SKM-1 treated with dmso at 0.1 percent for 144 hours (cell line): ENCODE measurements at regions not wholly inside any gene's neighbourhood (a gene's known extent, or its start where the extent isn't known, plus 50 kb on each side); places are given as distances from the start of the nearest gene placed in this dataset.
A peak's percentile ranks its signal among the peaks of the same experiment; 100 is the strongest.

Source experiments
- DNase-seq: peaks from one replicate; lab custom pipeline; 2025; ENCODE audit not compliant: unreplicated experiment; lab: John Stamatoyannopoulos, UW

- no peak for DNase-seq
Observed at GRCh38 chr5:57695179-57695578, 212.6 kb upstream of the ACTBL2 start.

GRCh38 chr5:57693488-57694305 is 211.1 kb upstream of the ACTBL2 start:
- no peak for DNase-seq

GRCh38 chr5:57692582-57693487 is 210.2 kb upstream of the ACTBL2 start:
- peak; percentile 15 for DNase-seq

- DNase-seq, result no peak
Observed at GRCh38 chr5:57690724-57691123, 208.1 kb upstream of the ACTBL2 start.

- DNase-seq, result no peak
Observed at GRCh38 chr5:57687596-57687995, 205.0 kb upstream of the ACTBL2 start.

- DNase-seq, result no peak
Observed at GRCh38 chr5:57685516-57686255, 203.1 kb upstream of the ACTBL2 start.

GRCh38 chr5:57684299-57684702 is 201.7 kb upstream of the ACTBL2 start:
- DNase-seq, result no peak

GRCh38 chr5:57683036-57683630 is 200.5 kb upstream of the ACTBL2 start:
- no peak for DNase-seq

GRCh38 chr5:57681942-57682341 is 199.3 kb upstream of the ACTBL2 start:
- no peak for DNase-seq

GRCh38 chr5:57680686-57681085 is 198.1 kb upstream of the ACTBL2 start:
- DNase-seq, result no peak

GRCh38 chr5:57677235-57677634 is 194.6 kb upstream of the ACTBL2 start:
- DNase-seq, result no peak

- DNase-seq, result no peak
Observed at GRCh38 chr5:57676222-57677098, 193.8 kb upstream of the ACTBL2 start.

GRCh38 chr5:57675236-57675635 is 192.6 kb upstream of the ACTBL2 start:
- DNase-seq, result no peak

GRCh38 chr5:57671371-57671770 is 188.8 kb upstream of the ACTBL2 start:
- DNase-seq, result no peak

GRCh38 chr5:57666582-57666981 is 184.0 kb upstream of the ACTBL2 start:
- no peak for DNase-seq

- no peak for DNase-seq
Observed at GRCh38 chr5:57665146-57665936, 182.7 kb upstream of the ACTBL2 start.

- DNase-seq, result no peak
Observed at GRCh38 chr5:57664700-57665099, 182.1 kb upstream of the ACTBL2 start.

GRCh38 chr5:57663466-57663865 is 180.9 kb upstream of the ACTBL2 start:
- no peak for DNase-seq

- no peak for DNase-seq
Observed at GRCh38 chr5:57662991-57663390, 180.4 kb upstream of the ACTBL2 start.
